ENCODE measurements at regions not wholly inside any gene's neighbourhood (a gene's known extent, or its start where the extent isn't known, plus 50 kb on each side); places are given as distances from the start of the nearest gene placed in this dataset.
A peak's percentile ranks its signal among the peaks of the same experiment; 100 is the strongest.

- Histone ChIP-seq H3K4me1 (ENCODE audit: control insufficient read depth in 1 of 2, insufficient read depth in 2 of 2, low read length in 2 of 2) (no peaks in the 10 kb centered on the region), H4K20me1 (ENCODE audit: insufficient read depth, low read length) (no peaks in the 10 kb centered on the region), H2AFZ (ENCODE audit: insufficient read depth, low read depth, low read length, poor library complexity, severe bottlenecking) (no peak overlapping the region), H3K4me3 (replicated peaks in 1 of 3; ENCODE audit: low read depth in 2 of 3, low read length in 3 of 3) (no peak overlapping the region), H3K9me3 (replicated peaks in 1 of 2; ENCODE audit: control insufficient read depth in 1 of 2, insufficient read depth in 1 of 2, low read length in 2 of 2) (peaks cover 0 to 8% of the 10 kb centered on the region in 2 donors), H3K36me3 (replicated peaks in 1 of 2; ENCODE audit: control insufficient read depth in 1 of 2, insufficient read depth in 2 of 2, low read length in 2 of 2) (no peaks in the 10 kb centered on the region), H3K9ac (ENCODE audit: insufficient read depth, low read length, poor library complexity, severe bottlenecking) (no peak overlapping the region), H3K79me2 (ENCODE audit: insufficient read depth, low read length) (no peaks in the 10 kb centered on the region), H3K27ac (ENCODE audit: low read depth in 1 of 2, low read length in 2 of 2) (no peak overlapping the region), H3K27me3 (ENCODE audit: control insufficient read depth in 2 of 2, insufficient read depth in 2 of 2, low read length in 2 of 2) (peaks cover 0 to 4% of the 10 kb centered on the region in 2 donors), H3K4me2 (replicated peaks; ENCODE audit: extremely low read depth, low read length, poor library complexity, severe bottlenecking) (no peak overlapping the region)
- Mint-ChIP-seq H3K9me3 (peaks cover 6 to 11% (median 9%) of the 10 kb centered on the region in 7 donors), H3K4me3 (no peak overlapping the region), H3K27ac (no peak overlapping the region), H3K36me3 (no peaks in the 10 kb centered on the region), H3K27me3 (ENCODE audit: low read depth in 3 of 3) (peaks cover 0 to 13% (median 5%) of the 10 kb centered on the region in 3 donors), H3K4me1 (peaks cover 13% of the 10 kb centered on the region)
- intact Hi-C loops (cut with micrococcal nuclease), result no loop called here
- peak; percentile 9 to 17 (median 17) for DNase-seq
- TF ChIP-seq, protein P1, sequence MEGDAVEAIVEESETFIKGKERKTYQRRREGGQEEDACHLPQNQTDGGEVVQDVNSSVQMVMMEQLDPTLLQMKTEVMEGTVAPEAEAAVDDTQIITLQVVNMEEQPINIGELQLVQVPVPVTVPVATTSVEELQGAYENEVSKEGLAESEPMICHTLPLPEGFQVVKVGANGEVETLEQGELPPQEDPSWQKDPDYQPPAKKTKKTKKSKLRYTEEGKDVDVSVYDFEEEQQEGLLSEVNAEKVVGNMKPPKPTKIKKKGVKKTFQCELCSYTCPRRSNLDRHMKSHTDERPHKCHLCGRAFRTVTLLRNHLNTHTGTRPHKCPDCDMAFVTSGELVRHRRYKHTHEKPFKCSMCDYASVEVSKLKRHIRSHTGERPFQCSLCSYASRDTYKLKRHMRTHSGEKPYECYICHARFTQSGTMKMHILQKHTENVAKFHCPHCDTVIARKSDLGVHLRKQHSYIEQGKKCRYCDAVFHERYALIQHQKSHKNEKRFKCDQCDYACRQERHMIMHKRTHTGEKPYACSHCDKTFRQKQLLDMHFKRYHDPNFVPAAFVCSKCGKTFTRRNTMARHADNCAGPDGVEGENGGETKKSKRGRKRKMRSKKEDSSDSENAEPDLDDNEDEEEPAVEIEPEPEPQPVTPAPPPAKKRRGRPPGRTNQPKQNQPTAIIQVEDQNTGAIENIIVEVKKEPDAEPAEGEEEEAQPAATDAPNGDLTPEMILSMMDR (IDR thresholded peaks at IDR 0.05), result no peak
These were observed 90.2 kb upstream of the ABI1 start for GRCh38 chr10:26950934-26951333.

- H3K27ac Mint-ChIP-seq, result no peak overlapping the region
- peaks cover 8% of the 10 kb centered on the region for H3K4me1 Mint-ChIP-seq
- peaks cover 7 to 11% (median 9%) of the 10 kb centered on the region in 7 donors for H3K9me3 Mint-ChIP-seq
- Histone ChIP-seq H3K9me3 (replicated peaks in 1 of 2; ENCODE audit: control insufficient read depth in 1 of 2, insufficient read depth in 1 of 2, low read length in 2 of 2) (peaks cover 0 to 8% of the 10 kb centered on the region in 2 donors), H3K79me2 (ENCODE audit: insufficient read depth, low read length) (no peaks in the 10 kb centered on the region), H4K20me1 (ENCODE audit: insufficient read depth, low read length) (no peaks in the 10 kb centered on the region), H3K9ac (ENCODE audit: insufficient read depth, low read length, poor library complexity, severe bottlenecking) (no peak overlapping the region), H2AFZ (ENCODE audit: insufficient read depth, low read depth, low read length, poor library complexity, severe bottlenecking) (no peak overlapping the region), H3K4me2 (replicated peaks; ENCODE audit: extremely low read depth, low read length, poor library complexity, severe bottlenecking) (no peak overlapping the region), H3K27ac (ENCODE audit: low read depth in 1 of 2, low read length in 2 of 2) (no peak overlapping the region), H3K4me3 (replicated peaks in 1 of 3; ENCODE audit: low read depth in 2 of 3, low read length in 3 of 3) (no peak overlapping the region), H3K27me3 (ENCODE audit: control insufficient read depth in 2 of 2, insufficient read depth in 2 of 2, low read length in 2 of 2) (peaks cover 0 to 4% of the 10 kb centered on the region in 2 donors), H3K4me1 (ENCODE audit: control insufficient read depth in 1 of 2, insufficient read depth in 2 of 2, low read length in 2 of 2) (no peaks in the 10 kb centered on the region), H3K36me3 (replicated peaks in 1 of 2; ENCODE audit: control insufficient read depth in 1 of 2, insufficient read depth in 2 of 2, low read length in 2 of 2) (no peaks in the 10 kb centered on the region)
- TF ChIP-seq, protein P1 (IDR thresholded peaks at IDR 0.05), result no peak
- 73% methylated on average over 27 of the region's 29 CpGs for WGBS (ENCODE audit: insufficient coverage)
- DNase-seq, result no peak
- H3K27me3 Mint-ChIP-seq (ENCODE audit: low read depth in 3 of 3), result peaks cover 0 to 16% (median 5%) of the 10 kb centered on the region in 3 donors
- no peak overlapping the region for H3K4me3 Mint-ChIP-seq
- intact Hi-C loops (cut with micrococcal nuclease), result no loop called here
- H3K36me3 Mint-ChIP-seq, result no peaks in the 10 kb centered on the region
These were observed 85.5 kb upstream of the ABI1 start for GRCh38 chr10:26946102-26946811.

Data from CD14-positive monocyte (primary cell).